Fibroblast of lung (primary cell): ENCODE measurements at regions not wholly inside any gene's neighbourhood (a gene's known extent, or its start where the extent isn't known, plus 50 kb on each side); places are given as distances from the start of the nearest gene placed in this dataset.
A peak's percentile ranks its signal among the peaks of the same experiment; 100 is the strongest.

Experiments used
- DNase-seq, 2 donors: peaks; one replicate each; pipeline versions ENCODE4 v3.0.0 to v3.0.0-alpha.2; 2010; ENCODE audit warnings: low read depth in 2 of 2
- H2AFZ ChIP-seq: 2 replicates; pipeline ENCODE4 v1.5.1; 2012; ENCODE audit warnings: low read length, control low read depth, inconsistent platforms
- H3K27ac ChIP-seq: 2 replicates; pipeline ENCODE4 v1.5.1; 2011; ENCODE audit warnings: low read length, control low read depth; ENCODE audit not compliant: insufficient read depth
- H3K27me3 ChIP-seq: 2 replicates; pipeline ENCODE4 v1.5.1; 2011; ENCODE audit warnings: mild to moderate bottlenecking, low read length; ENCODE audit not compliant: control insufficient read depth, insufficient read depth
- H3K36me3 ChIP-seq: 2 replicates; pipeline ENCODE4 v1.5.1; 2011; ENCODE audit warnings: low read length; ENCODE audit not compliant: control insufficient read depth, insufficient read depth
- H3K4me1 ChIP-seq: 2 replicates; pipeline ENCODE4 v1.5.1; 2011; ENCODE audit warnings: low read length; ENCODE audit not compliant: control insufficient read depth, insufficient read depth; ENCODE audit errors: extremely low read depth
- H3K4me2 ChIP-seq: 2 replicates; pipeline ENCODE4 v1.5.1; 2011; ENCODE audit warnings: low read length, control low read depth; ENCODE audit not compliant: insufficient read depth; ENCODE audit errors: extremely low read depth
- H3K4me3 ChIP-seq, 4 experiments: fragments of 200-600 bp in 1 of 4; sonication (generic) in 1 of 4; replicated peaks in 1 of 4; 2 replicates each; pipeline ENCODE4 v1.5.1; 2011 to 2016; ENCODE audit warnings: low read length in 4 of 4, low read depth in 3 of 4, mild to moderate bottlenecking in 3 of 4, control low read depth in 2 of 4, inconsistent platforms in 1 of 4, mixed read lengths in 1 of 4; ENCODE audit not compliant: insufficient read depth in 1 of 4; ENCODE audit errors: control extremely low read depth in 1 of 4
- H3K79me2 ChIP-seq: 2 replicates; pipeline ENCODE4 v1.5.1; 2012; ENCODE audit warnings: mild to moderate bottlenecking, low read length, inconsistent platforms; ENCODE audit not compliant: control insufficient read depth, insufficient read depth
- H3K9ac ChIP-seq: 2 replicates; pipeline ENCODE4 v1.5.1; 2011; ENCODE audit warnings: mild to moderate bottlenecking, low read length, control low read depth; ENCODE audit not compliant: insufficient read depth
- H3K9me3 ChIP-seq: 2 replicates; pipeline ENCODE4 v1.5.1; 2012; ENCODE audit warnings: low read depth, low read length; ENCODE audit not compliant: control insufficient read depth, insufficient read depth
- H4K20me1 ChIP-seq: 2 replicates; pipeline ENCODE4 v1.5.1; 2011; ENCODE audit warnings: low read length; ENCODE audit not compliant: control insufficient read depth, insufficient read depth; ENCODE audit errors: extremely low read depth
- EZH2 ChIP-seq: IDR thresholded peaks from 2 replicates; pipeline ENCODE4 v1.5.1; 2012; ENCODE audit warnings: low read length, control low read depth, mild to moderate bottlenecking; ENCODE audit errors: missing control alignments
- TF ChIP-seq, protein P1 (sequence below), 2 donors: IDR thresholded peaks in 1 of 2; conservative IDR thresholded peaks in 1 of 2; 1 replicate in 1 of 2; 2 replicates in 1 of 2; pipeline ENCODE4 v1.5.1; 2011 to 2012; ENCODE audit warnings: low read length in 2 of 2, control low read depth in 1 of 2, inconsistent platforms in 1 of 2, low read depth in 1 of 2, mild to moderate bottlenecking in 1 of 2

DNA sequence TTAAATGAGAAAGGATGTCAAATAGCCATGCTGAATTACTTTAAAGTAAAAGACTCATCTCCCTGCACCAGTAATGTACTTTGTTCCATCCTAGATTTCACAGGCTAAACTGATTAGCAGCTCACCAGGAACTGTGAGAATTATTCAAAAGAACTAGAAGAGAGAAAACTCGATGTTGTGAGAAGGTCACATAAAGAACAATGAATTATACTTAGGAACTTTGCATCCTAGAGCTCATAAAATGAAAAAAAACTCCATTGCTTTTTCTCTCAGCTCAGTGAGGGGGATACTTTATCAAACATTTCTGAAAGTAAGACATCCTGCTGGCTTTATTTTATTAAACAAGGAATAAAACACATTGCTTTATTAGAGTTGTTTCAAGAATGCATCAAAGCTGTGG lies 278.5 kb downstream of the MRPL39 start:
- Histone ChIP-seq H3K27me3 (no peaks in the 10 kb centered on the region), H3K79me2 (no peaks in the 10 kb centered on the region), H3K4me3 (no peak overlapping the region), H2AFZ (no peak overlapping the region), H3K27ac (peak overlapping the region; percentile 63), H3K4me1 (peaks cover 12% of the 10 kb centered on the region), H3K4me2 (peak overlapping the region; percentile 54), H3K9ac (no peak overlapping the region), H4K20me1 (no peaks in the 10 kb centered on the region), H3K36me3 (no peaks in the 10 kb centered on the region), H3K9me3 (no peaks in the 10 kb centered on the region)
- TF ChIP-seq EZH2 = no peak
- TF ChIP-seq, protein P1, sequence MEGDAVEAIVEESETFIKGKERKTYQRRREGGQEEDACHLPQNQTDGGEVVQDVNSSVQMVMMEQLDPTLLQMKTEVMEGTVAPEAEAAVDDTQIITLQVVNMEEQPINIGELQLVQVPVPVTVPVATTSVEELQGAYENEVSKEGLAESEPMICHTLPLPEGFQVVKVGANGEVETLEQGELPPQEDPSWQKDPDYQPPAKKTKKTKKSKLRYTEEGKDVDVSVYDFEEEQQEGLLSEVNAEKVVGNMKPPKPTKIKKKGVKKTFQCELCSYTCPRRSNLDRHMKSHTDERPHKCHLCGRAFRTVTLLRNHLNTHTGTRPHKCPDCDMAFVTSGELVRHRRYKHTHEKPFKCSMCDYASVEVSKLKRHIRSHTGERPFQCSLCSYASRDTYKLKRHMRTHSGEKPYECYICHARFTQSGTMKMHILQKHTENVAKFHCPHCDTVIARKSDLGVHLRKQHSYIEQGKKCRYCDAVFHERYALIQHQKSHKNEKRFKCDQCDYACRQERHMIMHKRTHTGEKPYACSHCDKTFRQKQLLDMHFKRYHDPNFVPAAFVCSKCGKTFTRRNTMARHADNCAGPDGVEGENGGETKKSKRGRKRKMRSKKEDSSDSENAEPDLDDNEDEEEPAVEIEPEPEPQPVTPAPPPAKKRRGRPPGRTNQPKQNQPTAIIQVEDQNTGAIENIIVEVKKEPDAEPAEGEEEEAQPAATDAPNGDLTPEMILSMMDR (conservative IDR thresholded peaks at IDR 0.05 in 1 of 2, IDR thresholded peaks at IDR 0.05 in 1 of 2; ENCODE audit: low read depth in 1 of 2, low read length in 2 of 2) = no peak
- DNase-seq = no peak

DNA sequence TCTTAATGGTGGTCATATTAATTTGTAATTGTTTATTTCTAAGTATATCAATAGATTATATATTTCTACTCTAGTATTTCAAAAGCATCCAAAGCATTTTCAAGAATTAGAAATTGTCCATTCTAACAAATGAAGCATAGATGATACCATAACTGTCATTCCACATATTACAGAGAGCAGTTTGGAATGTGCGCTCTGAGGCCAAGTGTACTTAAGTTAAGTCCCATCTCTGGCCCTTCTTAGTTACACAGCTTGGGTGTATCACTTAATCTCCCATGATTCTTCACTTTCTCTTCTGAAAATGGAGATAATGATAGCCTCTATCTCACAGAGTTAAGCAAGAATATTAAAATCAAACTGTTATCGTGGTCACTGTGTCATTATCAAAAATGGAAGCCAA lies 281.1 kb downstream of the MRPL39 start:
- peak in 1 of 2 donors; percentile 25 for DNase-seq
- Histone ChIP-seq H4K20me1 (no peaks in the 10 kb centered on the region), H3K4me1 (peaks cover 12% of the 10 kb centered on the region), H3K4me3 (no peak overlapping the region), H3K27me3 (no peaks in the 10 kb centered on the region), H2AFZ (no peak overlapping the region), H3K9me3 (no peaks in the 10 kb centered on the region), H3K79me2 (no peaks in the 10 kb centered on the region), H3K27ac (no peak overlapping the region), H3K36me3 (no peaks in the 10 kb centered on the region), H3K9ac (no peak overlapping the region), H3K4me2 (no peak overlapping the region)
- TF ChIP-seq, protein P1 (conservative IDR thresholded peaks at IDR 0.05 in 1 of 2, IDR thresholded peaks at IDR 0.05 in 1 of 2; ENCODE audit: low read depth in 1 of 2, low read length in 2 of 2) = no peak
- TF ChIP-seq EZH2 = no peak

DNA sequence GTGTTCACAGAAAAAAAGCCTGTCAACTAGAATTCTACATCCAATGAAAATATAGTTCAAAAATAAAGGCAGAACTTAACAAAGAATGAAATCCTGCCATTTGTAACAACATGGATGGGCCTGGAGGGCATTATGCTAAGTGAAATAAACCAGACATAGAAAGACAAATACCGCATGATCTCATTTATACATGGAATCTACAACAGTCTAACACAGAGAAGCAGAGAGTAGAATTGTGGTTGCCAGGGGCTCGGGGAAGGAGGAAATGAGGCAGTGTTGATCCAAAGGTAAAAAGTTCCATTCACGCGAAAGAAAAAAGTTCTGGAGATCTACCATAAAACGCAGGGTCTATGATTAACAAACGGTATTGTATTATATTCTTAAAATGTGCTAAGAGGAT lies 282.6 kb downstream of the MRPL39 start:
- no peaks in the 10 kb centered on the region for H3K79me2 ChIP-seq
- no peaks in the 10 kb centered on the region for H3K36me3 ChIP-seq
- TF ChIP-seq, protein P1 (conservative IDR thresholded peaks at IDR 0.05 in 1 of 2, IDR thresholded peaks at IDR 0.05 in 1 of 2; ENCODE audit: low read depth in 1 of 2, low read length in 2 of 2) = no peak
- TF ChIP-seq EZH2 = no peak
- H3K27me3 ChIP-seq = no peaks in the 10 kb centered on the region
- no peak overlapping the region for H3K4me3 ChIP-seq
- H3K27ac ChIP-seq = no peak overlapping the region
- no peak overlapping the region for H2AFZ ChIP-seq
- H3K9ac ChIP-seq = no peak overlapping the region
- no peaks in the 10 kb centered on the region for H3K9me3 ChIP-seq
- H3K4me1 ChIP-seq = peaks cover 8% of the 10 kb centered on the region
- no peak overlapping the region for H3K4me2 ChIP-seq
- no peaks in the 10 kb centered on the region for H4K20me1 ChIP-seq
- DNase-seq = no peak
